GM21360 (cell line): ENCODE measurements at regions not wholly inside any gene's neighbourhood (a gene's known extent, or its start where the extent isn't known, plus 50 kb on each side); places are given as distances from the start of the nearest gene placed in this dataset.
"Not testable (repeated sequence)": the region's sequence is repeated elsewhere in the genome, so short reads cannot be mapped to it uniquely, and the experiment has no call there.

ENCODE experiments used
- ATAC-seq: cut with Tn5 transposase; IDR thresholded peaks from one replicate; pipeline ENCODE4 v1.9.1; 2021; ENCODE audit warnings: mild to moderate bottlenecking, moderate library complexity; ENCODE audit not compliant: unreplicated experiment

- no peak for ATAC-seq
Measured at GRCh38 chrX:148265829-148266228, 234.6 kb upstream of the AFF2 start.

- ATAC-seq, result no peak
Measured at GRCh38 chrX:148268673-148269072, 231.7 kb upstream of the AFF2 start.

- no peak for ATAC-seq
Measured at GRCh38 chrX:148269513-148269912, 230.9 kb upstream of the AFF2 start.

GRCh38 chrX:148270499-148270898 is 229.9 kb upstream of the AFF2 start:
- ATAC-seq, result no peak

GRCh38 chrX:148271263-148271662 is 229.2 kb upstream of the AFF2 start:
- no peak for ATAC-seq

GRCh38 chrX:148281920-148282319 is 218.5 kb upstream of the AFF2 start:
- no peak for ATAC-seq

GRCh38 chrX:148282504-148282903 is 217.9 kb upstream of the AFF2 start:
- no peak for ATAC-seq

GRCh38 chrX:148284056-148284455 is 216.4 kb upstream of the AFF2 start:
- ATAC-seq, result no peak

- no peak for ATAC-seq
Measured at GRCh38 chrX:148284821-148285220, 215.6 kb upstream of the AFF2 start.

- no peak for ATAC-seq
Measured at GRCh38 chrX:148288451-148288850, 212.0 kb upstream of the AFF2 start.

- ATAC-seq, result no peak
Measured at GRCh38 chrX:148290041-148290440, 210.4 kb upstream of the AFF2 start.

- ATAC-seq, result no peak
Measured at GRCh38 chrX:148290931-148291330, 209.5 kb upstream of the AFF2 start.

GRCh38 chrX:148298737-148299136 is 201.7 kb upstream of the AFF2 start:
- ATAC-seq, result no peak

- ATAC-seq, result not testable (repeated sequence)
Measured at GRCh38 chrX:148305214-148305613, 195.2 kb upstream of the AFF2 start.

GRCh38 chrX:148309413-148309812 is 191.0 kb upstream of the AFF2 start:
- no peak for ATAC-seq

GRCh38 chrX:148310426-148311165 is 189.8 kb upstream of the AFF2 start:
- peak; percentile 84 for ATAC-seq

- ATAC-seq, result no peak
Measured at GRCh38 chrX:148311544-148311943, 188.9 kb upstream of the AFF2 start.

GRCh38 chrX:148314876-148315275 is 185.5 kb upstream of the AFF2 start:
- no peak for ATAC-seq

GRCh38 chrX:148316446-148316845 is 184.0 kb upstream of the AFF2 start:
- ATAC-seq, result no peak

GRCh38 chrX:148322906-148323305 is 177.5 kb upstream of the AFF2 start:
- no peak for ATAC-seq

- ATAC-seq, result no peak
Measured at GRCh38 chrX:148333989-148334388, 166.4 kb upstream of the AFF2 start.

GRCh38 chrX:148337873-148338272 is 162.5 kb upstream of the AFF2 start:
- no peak for ATAC-seq

- ATAC-seq, result no peak
Measured at GRCh38 chrX:148354916-148355315, 145.5 kb upstream of the AFF2 start.
